Colonic mucosa (tissue), 4 donors: ENCODE measurements at regions not wholly inside any gene's neighbourhood (a gene's known extent, or its start where the extent isn't known, plus 50 kb on each side); places are given as distances from the start of the nearest gene placed in this dataset.

Source experiments
- DNase-seq: peaks from one replicate; pipeline ENCODE4 v3.0.0-alpha.2; 2020
- H3K27ac ChIP-seq: fragments of 200-600 bp; one replicate; pipeline ENCODE4 v1.8.0; 2021
- H3K27me3 ChIP-seq: fragments of 200-600 bp; one replicate; pipeline ENCODE4 v1.8.0; 2021
- H3K36me3 ChIP-seq: fragments of 200-600 bp; one replicate; pipeline ENCODE4 v1.8.0; 2021
- H3K4me1 ChIP-seq: fragments of 200-600 bp; one replicate; pipeline ENCODE4 v1.8.0; 2021; ENCODE audit warnings: mild to moderate bottlenecking
- H3K4me3 ChIP-seq: fragments of 200-600 bp; one replicate; pipeline ENCODE4 v1.8.0; 2021
- H3K9ac ChIP-seq, 2 donors: one replicate each; pipeline ENCODE4 v1.7.0; 2013; ENCODE audit warnings: control low read depth in 2 of 2, low read depth in 2 of 2, low read length in 2 of 2
- H3K9me3 ChIP-seq: fragments of 200-600 bp; one replicate; pipeline ENCODE4 v1.8.0; 2021
- intact Hi-C: fragments of 100-400 bp; cut with DNase I; formaldehyde crosslinking; loops from one replicate; pipeline ENCODE4 v1.14.1; 2022
- TF ChIP-seq, protein P1 (sequence below): fragments of 200-600 bp; IDR thresholded peaks from one replicate; pipeline ENCODE4 v1.8.0; 2022; ENCODE audit warnings: antibody characterized with exemption, mild to moderate bottlenecking
- donor health status: healthy.
- donor health status: DM: no; HTN: no; CAD: no.
- donor health status: DM: no; HTN: no; CAD: no.

DNA sequence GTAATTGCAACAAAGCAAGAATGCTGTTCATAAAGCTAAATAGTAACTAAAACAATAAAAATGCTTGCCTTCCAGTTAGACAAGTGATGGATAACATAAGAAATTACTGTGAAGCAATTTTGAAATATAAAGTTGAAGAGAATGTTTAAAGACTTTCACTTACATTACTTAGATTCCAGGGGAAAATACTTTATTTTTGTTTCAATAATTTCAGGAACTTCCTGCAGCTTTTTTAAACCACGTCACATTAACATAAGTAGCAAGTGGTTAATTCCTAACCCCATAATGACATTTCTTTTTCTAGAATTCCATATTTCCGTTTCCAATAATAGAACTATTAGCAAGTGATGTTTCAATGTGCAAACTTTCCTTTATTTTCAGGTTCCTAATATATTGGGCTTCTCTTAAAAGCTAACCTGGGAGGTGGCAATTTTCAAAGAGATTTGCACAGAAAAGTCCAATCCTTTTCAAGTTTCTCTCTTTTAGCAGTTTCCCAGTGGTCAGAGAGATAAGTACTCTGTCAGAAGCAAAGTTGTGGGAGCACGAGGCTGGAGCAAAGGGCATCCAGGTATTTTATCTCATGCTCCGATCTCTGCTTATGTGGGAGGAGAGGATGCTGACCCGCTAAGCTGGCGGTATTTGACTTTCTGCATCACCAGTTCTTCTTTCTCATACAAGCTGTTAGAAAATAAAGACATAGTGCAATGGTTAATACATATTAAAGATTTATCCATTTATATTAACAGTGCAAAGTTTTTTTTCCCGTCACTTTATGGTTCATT is 1025.3 kb downstream of the EFNB2 start:
- H3K9me3 ChIP-seq: no peaks in the 10 kb centered on the region
- no peaks in the 10 kb centered on the region for H3K36me3 ChIP-seq
- H3K4me1 ChIP-seq: no peaks in the 10 kb centered on the region
- no peaks in the 10 kb centered on the region for H3K27me3 ChIP-seq
- no peak overlapping the region for H3K27ac ChIP-seq
- no peak overlapping the region for H3K4me3 ChIP-seq
- intact Hi-C loops: no loop called here
- H3K9ac ChIP-seq: no peak overlapping the region
- DNase-seq: no peak
- TF ChIP-seq, protein P1, sequence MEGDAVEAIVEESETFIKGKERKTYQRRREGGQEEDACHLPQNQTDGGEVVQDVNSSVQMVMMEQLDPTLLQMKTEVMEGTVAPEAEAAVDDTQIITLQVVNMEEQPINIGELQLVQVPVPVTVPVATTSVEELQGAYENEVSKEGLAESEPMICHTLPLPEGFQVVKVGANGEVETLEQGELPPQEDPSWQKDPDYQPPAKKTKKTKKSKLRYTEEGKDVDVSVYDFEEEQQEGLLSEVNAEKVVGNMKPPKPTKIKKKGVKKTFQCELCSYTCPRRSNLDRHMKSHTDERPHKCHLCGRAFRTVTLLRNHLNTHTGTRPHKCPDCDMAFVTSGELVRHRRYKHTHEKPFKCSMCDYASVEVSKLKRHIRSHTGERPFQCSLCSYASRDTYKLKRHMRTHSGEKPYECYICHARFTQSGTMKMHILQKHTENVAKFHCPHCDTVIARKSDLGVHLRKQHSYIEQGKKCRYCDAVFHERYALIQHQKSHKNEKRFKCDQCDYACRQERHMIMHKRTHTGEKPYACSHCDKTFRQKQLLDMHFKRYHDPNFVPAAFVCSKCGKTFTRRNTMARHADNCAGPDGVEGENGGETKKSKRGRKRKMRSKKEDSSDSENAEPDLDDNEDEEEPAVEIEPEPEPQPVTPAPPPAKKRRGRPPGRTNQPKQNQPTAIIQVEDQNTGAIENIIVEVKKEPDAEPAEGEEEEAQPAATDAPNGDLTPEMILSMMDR: no peak

DNA sequence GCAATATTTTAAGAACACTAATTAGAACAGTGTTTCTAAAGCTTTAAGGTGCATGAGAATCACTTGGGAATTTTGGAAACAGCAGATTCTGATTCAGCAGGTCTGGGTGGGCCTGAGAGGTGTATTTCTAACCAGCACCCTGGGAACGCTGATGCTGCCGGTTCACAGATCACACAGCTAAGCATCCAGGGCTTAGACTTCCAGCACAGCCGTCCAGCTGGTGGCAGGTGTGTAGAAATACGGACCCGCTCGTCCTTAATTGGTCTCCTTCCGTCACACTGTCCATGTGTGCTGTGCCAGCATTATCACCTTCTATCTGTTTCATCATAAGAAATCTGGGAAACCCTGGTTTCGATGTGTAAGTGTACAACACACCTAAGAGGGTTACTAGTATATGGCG is 1029.0 kb downstream of the EFNB2 start:
- H3K27me3 ChIP-seq: no peaks in the 10 kb centered on the region
- H3K4me1 ChIP-seq: no peaks in the 10 kb centered on the region
- intact Hi-C loops: no loop called here
- TF ChIP-seq, protein P1: no peak
- H3K27ac ChIP-seq: no peak overlapping the region
- DNase-seq: no peak
- no peaks in the 10 kb centered on the region for H3K9me3 ChIP-seq
- no peaks in the 10 kb centered on the region for H3K36me3 ChIP-seq
- H3K4me3 ChIP-seq: no peak overlapping the region
- H3K9ac ChIP-seq: no peak overlapping the region

- Histone ChIP-seq H3K4me3 (no peak overlapping the region), H3K27ac (no peak overlapping the region), H3K27me3 (no peaks in the 10 kb centered on the region), H3K4me1 (no peaks in the 10 kb centered on the region), H3K9ac (no peak overlapping the region), H3K36me3 (no peaks in the 10 kb centered on the region), H3K9me3 (no peaks in the 10 kb centered on the region)
- no peak for DNase-seq
- TF ChIP-seq, protein P1: no peak
- intact Hi-C loops: no loop called here
Measured at GRCh38 chr13:105502193-105502592, 1033.3 kb downstream of the EFNB2 start.

- TF ChIP-seq, protein P1: no peak
- intact Hi-C loops: no loop called here
- Histone ChIP-seq H3K27me3 (no peaks in the 10 kb centered on the region), H3K36me3 (no peaks in the 10 kb centered on the region), H3K4me1 (no peaks in the 10 kb centered on the region), H3K9ac (no peak overlapping the region), H3K4me3 (no peak overlapping the region), H3K27ac (no peak overlapping the region), H3K9me3 (no peaks in the 10 kb centered on the region)
- no peak for DNase-seq
Measured at GRCh38 chr13:105497597-105497996, 1037.9 kb downstream of the EFNB2 start.

DNA sequence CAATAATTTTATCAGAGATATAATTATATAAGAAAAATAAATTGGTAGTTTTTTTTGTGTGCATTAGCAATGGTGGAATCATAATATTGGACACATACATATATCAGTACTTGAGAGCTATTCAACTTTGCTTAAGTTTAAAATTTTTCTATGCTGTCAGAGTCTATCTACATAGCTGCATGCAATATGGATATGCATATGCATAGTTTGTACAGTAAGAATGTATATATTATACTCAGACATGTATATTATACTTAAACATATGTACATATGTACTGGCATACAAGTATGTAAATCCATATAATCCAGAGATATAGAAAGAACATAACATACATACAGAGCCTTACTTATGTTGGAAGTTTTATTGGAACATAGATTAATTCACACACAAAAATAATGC is 1043.2 kb downstream of the EFNB2 start:
- no peak for DNase-seq
- no peak overlapping the region for H3K9ac ChIP-seq
- intact Hi-C loops: no loop called here
- TF ChIP-seq, protein P1: no peak
- H3K9me3 ChIP-seq: no peaks in the 10 kb centered on the region
- H3K4me1 ChIP-seq: no peaks in the 10 kb centered on the region
- H3K27ac ChIP-seq: no peak overlapping the region
- no peak overlapping the region for H3K4me3 ChIP-seq
- no peaks in the 10 kb centered on the region for H3K27me3 ChIP-seq
- no peaks in the 10 kb centered on the region for H3K36me3 ChIP-seq
